HG03139 (cell line): ENCODE measurements at regions not wholly inside any gene's neighbourhood (a gene's known extent, or its start where the extent isn't known, plus 50 kb on each side); places are given as distances from the start of the nearest gene placed in this dataset.
"Not testable (repeated sequence)": the region's sequence is repeated elsewhere in the genome, so short reads cannot be mapped to it uniquely, and the experiment has no call there.

Source experiments
- ATAC-seq: cut with Tn5 transposase; IDR thresholded peaks from one replicate; pipeline ENCODE4 v1.9.1; 2021; ENCODE audit not compliant: unreplicated experiment

DNA sequence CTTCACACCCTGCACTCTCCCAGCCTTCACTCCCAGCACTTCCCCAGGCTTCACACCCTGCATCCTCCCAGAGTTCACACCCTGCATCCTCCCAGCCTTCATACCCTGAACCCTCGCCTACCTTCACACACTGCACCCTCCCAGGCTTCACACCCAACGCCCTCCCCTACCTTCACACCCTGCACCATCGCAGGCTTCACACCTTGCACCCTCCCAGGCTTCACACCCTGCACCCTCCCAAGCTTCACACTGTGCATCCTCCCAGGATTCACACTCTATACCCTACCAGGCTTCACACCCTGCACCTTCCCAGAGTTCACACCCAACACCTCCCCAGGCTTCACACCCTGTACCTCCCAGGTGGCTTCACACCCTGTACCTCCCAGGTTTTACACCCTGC, 448.7 kb upstream of the MYT1L start:
- ATAC-seq = no peak

DNA sequence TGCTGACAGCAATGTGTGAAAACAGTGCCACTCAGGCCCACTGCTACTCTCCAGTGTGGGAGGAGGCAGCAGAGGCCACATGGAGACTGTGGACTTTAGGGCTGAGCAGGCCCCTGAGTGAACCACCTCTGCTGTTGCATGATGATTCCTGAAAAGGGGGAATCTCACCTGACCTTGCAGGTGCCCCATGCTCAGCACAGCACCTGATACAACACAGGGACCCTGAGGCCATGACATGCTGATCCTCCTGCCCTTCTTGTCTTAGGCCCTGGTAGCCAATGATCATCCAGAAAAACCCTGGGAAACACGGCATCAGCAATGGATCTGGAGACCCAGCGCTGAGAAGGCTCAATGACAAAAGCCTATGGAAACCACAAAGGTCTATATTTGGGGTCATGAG, 446.8 kb upstream of the MYT1L start:
- no peak for ATAC-seq

DNA sequence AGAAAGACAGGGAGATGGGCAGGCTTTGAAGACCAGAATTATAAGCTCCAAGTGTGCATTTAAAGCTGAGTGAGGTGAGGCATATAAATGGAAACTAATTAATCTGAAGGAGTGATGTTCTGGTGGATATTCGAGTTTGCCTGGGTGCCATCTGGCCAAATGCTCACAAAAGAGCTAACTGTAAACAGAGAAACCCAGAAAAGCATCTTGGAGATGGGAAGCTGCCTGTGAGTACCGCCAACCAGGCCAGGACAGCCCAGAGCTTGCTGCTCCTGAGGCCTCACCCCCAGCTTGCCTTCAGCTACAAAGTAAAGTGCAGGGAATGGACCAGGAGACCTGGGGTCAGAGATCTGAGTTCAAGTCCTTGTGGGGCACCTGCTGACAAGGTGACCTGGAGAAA, 446.1 kb upstream of the MYT1L start:
- no peak for ATAC-seq

DNA sequence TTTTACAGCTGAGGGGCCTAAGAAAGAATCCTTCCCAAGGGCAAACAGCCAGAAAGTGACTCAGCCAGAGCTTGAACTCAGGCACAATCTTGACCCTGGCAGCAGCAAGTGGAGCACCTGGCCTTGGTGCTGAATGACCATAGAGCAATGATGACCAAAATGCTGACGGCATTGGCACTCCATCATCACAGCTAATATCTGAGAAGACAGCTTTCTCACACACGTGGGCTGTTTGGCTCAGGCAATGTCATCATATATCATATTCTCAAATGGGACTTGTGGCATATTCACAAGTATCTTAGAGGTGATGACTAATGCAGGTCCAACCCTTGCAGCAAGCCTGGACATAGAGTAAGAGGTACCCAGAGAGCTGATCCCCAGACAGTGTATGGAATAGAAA, 443.9 kb upstream of the MYT1L start:
- ATAC-seq = no peak

DNA sequence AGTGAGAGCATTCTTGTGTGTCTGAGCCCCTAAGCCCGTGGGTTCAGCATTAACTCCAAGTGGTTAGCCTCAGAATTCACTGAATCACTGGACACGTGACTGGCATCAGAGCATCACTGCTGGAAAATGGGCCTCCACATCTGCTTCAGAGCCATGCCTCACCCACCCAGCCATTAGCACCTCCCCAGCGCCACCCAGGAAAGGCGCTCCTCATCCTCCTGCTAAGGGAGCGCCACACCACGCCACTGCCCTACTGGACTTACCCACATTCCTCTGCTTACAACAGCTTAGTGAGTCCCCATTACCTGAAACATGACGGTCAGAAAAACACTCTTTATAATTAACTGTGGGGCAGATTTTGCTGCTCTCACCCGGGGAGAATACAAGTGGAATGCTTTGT, 442.6 kb upstream of the MYT1L start:
- ATAC-seq = no peak

DNA sequence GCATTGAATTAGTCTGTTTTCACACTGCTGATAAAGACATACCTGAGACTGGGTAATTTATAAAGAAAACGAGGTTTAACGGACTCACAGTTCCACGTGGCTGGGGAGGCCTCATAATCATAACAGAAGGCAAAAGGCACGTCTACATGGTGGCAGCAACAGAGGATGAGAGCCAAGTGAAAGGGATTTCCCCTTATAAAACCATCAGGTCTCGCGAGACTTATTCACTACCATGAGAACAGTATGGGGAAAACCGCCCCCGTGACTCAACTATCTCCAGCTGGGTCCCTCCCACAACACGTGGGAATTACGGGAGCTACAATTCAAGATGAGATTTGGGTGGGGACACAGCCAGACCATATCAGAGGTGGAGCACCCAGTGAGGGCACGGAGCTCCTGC, 442.0 kb upstream of the MYT1L start:
- not testable (repeated sequence) for ATAC-seq

DNA sequence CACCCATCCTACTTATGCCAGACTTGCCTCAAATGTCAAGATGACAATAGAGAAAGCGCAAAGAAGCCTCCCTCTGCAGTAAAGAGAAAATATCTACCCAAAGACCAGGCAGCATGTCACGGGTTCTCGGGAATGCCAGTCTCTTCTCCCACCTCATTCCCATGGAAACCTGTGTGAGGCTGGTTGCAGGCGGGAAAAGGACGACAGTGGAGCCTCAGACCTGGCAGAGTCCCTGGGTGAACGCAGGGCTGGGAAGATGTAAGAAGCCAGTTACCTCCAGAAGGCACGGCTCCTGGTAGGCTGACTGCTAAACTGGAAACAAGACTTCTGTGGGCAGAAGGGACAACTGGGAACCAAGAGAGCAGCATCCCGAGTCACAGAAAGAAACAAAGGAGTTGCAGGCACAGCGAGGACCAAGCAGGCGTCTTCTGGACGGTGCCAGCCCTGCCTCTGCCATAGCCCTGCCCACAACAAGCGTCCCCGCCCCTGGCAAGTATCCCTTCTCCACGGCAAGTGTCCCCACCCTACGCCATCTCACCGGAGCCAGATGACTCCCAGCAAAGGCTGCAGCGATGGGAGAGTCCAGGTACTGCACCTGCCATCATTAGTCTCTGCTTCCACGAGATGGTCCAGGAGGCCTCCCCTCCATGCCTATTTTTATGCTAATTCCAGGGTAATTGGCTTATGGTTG, 440.8 kb upstream of the MYT1L start:
- no peak for ATAC-seq

DNA sequence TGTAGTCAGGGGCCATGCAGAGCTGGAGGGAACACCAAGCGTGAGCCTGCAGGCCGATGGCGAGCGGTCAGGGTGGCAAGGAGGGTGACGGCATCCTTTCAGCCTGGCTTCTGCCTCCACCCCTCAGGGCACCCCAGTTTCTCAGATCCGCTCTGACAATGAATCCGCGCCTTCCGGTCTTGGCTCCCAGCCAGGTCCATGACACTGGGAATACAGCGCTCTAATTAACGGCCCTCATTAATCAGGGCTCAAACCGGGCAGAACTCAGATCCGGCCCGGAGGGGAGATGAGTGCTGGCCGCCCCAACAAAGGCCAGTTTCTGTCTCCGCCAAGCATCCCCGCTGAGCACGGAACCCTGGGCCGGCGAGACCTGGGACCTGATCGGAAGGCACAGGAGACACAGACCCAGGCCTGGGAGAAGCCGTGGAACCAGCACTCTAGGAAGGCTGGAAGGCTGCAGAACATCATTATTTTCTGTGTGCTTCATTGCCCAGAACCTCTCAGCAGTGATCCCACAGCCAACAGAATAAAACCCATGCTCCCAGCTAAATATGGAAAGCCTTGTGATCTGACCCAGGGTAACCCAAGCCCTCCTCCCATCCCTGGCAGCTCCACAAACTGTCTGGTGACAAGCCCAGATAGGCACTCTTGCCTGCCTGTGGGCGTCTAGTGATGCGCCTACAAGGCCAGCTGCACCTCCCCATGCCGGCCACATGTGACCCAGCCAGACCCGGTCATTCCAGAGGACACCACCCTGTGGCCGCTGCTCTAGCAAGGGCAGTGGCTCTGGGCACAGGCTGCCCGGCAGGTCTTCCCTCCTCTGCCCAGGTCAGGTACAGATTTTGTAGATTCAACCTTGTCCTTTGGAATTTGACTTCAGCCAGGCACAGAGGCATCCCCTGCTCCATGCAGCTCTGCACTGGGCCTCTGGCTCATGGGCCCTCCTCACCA, 438.7 kb upstream of the MYT1L start:
- no peak for ATAC-seq

DNA sequence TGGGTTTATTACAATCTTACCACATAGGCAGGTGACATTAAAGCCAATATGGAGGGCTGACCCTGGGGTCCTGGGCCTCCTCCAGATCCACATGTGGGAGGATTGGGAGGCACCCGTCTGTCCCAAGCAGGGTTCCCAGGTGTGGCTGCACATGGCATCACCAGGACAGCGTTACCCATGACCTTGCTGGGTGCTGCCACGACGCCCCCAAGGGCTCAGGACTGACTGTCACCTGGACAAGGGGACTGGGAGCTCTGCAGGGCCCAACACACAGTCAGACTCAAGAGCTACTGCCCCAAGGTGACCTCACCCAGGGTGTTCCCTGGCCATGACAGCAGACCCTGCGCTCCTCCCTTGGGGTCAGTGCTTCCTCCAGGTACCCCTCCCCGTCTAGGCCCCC, 437.4 kb upstream of the MYT1L start:
- ATAC-seq = no peak

DNA sequence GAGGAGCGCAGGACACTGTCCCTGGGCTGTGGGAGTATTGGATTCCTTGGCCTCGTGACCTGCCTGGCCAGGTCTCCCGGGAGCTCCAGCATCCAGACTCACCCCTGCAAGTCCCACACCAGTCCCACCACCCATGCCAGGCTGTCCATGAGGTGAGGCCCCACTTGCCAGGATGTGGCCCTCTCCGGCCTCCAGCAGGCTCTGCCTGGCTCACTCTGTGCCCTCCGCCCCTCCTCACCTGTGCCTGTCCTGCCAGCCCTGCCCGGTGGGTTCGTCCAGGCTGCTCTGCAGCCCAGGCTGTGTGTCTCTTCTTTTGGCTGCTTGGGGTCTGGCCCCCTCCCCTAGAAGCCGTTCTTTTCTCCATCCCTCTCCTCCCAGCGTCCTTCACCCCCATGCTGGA, 436.8 kb upstream of the MYT1L start:
- no peak for ATAC-seq

DNA sequence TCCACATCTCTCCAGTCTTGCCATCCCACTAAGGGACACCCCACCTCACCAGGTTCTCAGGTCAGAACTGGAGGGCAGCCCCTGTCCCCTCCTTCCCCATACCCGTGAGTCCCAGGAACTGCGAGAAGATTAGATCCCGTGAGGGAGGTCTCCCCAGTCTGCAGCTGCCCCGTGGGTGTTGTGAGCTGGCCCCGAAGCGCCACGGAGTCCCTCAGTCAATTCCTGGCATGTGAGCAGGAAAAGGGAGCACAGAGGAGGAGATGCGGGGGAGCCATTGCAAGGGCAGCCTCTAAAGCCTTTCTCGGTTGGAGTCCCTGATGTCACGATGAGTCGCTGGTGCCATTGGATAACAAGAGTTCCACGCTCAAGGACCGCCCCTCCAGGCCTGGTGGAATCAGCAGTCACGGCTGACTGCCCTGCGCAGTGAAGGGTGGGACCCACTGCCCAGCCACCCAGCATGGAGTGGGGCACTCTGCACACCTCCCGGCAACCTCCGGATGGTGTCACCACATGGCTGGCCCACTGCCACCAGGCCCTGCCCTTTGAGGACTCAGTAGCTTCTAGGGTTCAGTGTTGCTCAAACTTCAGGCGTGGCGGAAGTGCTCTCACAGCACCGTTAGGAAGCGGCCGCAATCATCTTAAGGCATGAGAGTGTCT, 434.9 kb upstream of the MYT1L start:
- no peak for ATAC-seq

DNA sequence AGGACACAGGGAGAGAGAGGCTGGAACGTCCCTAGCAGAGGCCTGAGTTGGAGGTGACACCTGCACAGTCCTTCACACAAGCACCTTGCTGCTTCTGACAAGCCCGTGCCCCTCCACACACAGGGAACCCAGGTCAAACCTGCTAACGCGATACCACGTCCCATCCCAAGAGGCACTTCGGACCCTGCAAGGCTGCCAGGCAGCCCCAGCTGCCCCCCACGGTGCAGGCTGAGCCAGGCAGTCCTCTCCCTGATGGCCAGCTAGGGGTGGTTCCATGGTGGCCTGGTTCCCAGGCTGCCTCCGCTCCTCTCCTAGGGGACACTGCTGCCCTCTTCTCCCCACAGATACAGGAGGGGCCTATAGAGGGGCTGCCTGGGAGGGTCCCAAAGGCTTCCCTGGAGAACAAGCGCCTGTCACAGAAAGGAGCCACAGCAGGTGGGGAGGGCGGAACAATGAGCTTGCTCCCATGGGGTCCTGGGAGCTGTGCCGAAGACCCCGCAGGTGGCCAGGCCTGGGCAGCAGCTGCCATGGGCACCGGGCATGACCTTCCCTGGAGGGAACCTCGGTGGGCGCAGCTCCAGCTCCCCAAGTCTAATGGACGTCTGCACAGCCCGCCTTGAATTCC, 434.2 kb upstream of the MYT1L start:
- ATAC-seq = no peak

DNA sequence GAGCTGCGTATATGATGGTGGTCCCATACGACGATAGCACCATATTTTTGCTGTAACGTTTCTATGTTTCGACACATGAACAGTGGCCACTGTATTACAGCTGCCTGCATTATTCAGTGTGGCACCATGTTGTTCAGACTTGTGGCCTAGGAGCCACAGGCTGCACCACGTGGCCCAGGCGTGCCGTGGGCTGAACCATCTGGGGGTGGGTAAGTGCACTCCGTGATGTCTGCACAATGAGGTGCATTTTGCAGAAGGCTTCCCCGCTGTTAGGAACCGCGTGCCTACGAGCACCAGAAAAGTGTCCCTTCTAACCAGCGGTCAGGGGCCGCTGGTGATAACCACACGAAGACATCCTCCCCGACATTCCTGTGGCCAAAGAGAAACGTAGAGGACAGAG, 433.7 kb upstream of the MYT1L start:
- ATAC-seq = no peak

DNA sequence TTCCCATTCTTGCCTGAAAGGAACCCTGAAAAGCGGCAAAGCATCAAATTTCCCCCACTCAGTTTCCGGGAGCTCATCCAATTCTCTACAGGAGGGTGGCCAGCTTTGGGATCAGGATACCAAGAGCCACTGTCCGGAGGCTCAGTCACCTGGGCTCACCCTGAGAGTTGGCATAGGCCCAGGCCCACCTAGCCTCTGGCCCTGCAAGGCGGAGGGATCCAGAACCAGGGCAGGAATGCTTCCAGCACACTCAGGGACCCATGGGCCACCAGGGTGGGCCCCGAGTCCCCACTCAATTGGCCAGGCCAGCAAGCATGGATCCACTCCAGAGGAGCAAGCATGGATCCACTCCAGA, 432.9 kb upstream of the MYT1L start:
- ATAC-seq = no peak

DNA sequence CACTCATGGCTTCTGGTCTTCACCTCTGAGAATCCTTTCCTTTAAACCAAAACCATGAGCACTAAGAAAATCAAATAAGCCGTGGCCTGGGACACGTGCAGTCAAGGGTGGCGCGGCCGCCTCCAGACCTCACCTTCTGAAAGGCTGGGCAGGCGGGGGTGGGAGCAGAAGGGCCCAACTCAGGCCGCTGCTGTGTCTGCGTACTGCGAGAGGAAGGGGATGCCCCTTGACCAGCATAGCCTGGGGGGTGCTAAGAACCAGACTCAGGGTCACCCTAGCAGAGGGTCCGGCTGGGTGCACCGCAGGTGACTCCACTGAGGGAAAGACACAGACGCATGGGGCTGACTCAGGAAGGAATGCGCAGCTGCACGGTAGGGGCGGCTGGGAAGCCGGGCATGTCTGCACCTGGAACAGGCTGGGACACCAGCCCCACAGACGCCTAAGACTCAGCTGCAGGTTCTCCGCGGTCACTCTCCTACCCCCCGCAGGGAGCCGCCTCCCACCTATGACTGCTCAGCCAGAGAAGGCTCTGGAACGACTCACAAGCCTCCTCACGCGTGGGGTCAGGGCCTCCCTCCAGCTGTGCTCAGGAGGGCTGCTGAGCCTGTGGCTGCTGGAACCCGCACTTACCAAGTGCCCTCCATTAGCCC, 432.4 kb upstream of the MYT1L start:
- no peak for ATAC-seq

DNA sequence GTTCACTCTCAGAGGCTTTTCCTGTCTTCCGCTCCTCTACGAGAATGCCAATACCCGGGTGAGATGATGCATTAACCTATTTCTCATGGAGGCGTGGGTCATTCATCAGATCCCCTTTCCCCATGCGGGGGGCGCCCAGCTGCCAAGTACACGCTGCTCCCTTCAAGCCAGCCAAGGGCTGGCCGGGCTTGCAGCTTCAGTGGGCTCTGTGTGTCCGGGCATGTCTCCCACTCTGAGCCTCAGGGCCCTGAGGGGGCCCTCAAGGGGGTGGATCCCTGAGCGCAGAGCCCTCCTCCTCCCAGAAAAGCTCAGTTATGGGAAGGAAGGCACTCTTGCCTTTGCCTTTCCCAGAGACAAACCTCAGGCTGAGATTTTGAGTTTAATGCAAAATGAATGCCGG, 431.8 kb upstream of the MYT1L start:
- ATAC-seq = no peak

DNA sequence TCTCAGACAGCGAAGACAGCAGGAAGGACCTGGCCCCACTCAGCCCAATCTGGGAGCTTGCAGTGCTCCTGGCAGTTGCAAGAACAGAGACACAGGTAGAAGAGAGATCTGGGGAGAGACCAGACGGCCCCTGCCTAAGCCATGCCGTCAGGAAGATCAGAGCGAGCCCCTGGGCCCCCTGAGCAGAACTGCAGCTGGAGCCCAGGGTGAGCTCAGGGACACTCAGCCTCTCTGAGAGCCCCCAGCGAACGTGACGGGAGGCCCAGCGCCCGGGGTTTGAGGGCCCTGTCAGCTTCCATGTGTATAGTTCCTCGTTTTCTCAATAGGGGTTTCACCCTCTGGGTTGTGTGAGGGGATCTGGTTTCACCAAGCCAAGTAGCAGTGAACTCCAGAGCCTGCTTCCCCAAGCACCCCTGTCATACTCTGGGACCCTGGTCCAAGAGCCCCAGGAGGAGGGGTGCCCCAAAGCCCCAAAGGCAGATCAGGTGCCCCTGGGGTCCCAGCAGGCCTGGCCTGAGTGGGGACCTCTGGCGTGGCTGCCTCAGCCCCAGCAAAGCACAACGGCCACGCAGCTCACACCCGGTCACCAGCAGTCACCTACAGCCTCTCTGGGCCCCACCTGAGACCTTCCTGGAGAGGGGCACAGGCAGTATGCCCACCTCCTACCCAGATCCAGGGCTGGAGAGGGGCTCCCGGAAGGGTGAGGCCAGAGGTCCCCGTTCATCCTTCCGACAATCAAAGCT, 431.3 kb upstream of the MYT1L start:
- no peak for ATAC-seq

DNA sequence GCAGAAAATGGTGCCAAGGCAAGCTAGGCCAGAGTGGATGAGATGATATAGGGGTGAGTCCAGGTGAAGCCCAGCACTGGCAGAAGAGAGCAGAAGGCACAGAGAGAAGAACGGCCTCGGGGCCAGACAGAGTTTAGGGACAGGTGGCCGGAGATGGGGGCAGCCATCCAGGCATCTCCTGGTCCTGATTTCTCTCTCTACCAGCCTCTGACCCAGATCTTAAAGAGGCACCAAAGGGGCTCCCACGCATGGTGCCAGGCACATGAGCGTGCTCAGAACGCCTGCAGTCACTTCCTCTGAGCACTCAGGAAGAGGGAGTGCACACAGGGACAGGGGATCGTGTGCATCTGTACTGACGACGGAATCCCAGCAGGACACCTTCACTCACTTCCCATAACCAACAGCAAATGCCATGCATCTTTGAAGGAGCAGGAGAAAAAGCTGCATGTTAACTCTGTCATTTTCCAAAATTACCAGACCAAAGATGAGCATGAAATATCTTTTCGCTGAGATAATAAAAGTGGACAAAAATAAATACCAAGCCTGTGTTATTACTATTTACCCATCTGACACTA, 427.8 kb upstream of the MYT1L start:
- no peak for ATAC-seq

DNA sequence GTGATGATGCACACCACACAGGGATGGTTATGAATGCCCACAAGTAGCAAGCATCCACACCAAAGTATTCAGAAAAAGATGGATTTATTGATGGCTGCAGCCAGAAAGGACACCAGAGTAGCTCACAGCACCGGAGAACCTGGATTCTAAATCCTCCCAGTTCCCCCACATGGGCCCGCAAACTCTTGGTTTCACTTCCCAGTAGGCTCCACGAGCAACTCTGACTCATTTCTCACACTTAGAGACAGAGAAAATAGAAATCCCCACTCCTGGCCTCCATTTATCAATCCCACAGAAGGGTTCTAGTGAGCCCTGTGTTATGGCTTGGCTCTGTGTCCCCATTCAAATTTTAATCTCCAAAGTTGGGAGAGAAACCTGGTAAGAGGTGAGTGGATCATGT, 426.7 kb upstream of the MYT1L start:
- ATAC-seq = peak; percentile 61

DNA sequence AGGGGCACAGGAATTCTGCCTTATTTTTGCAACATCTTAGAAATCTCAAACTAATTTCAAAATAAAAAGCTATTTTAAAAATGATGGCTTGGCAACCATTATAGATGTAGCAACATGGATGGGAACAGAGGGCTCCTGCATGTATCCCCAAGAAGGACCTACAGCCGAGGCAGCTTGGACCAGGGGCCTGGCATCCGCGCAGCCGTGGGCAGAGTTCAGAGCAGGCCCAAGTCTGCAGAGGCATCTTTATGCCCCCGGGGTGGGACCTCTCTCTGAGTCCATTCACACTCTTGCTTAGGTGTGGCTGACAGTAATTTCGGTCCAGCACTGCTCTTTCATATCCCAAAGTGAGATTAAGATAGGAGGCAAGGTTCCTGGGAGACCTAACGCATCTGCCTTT, 425.8 kb upstream of the MYT1L start:
- ATAC-seq = no peak
